ENCODE measurements at regions not wholly inside any gene's neighbourhood (a gene's known extent, or its start where the extent isn't known, plus 50 kb on each side); places are given as distances from the start of the nearest gene placed in this dataset.

GRCh38 chr5:86866036-86866435 is 248.3 kb downstream of the COX7C start:
- Histone ChIP-seq H3K4me2 (ENCODE audit: insufficient read depth, low read length) (no peak overlapping the region), H3K4me3 (replicated peaks in 1 of 3; ENCODE audit: insufficient read depth in 1 of 3, low read depth in 1 of 3, low read length in 3 of 3) (no peak overlapping the region), H3K9me1 (replicated peaks; ENCODE audit: control insufficient read depth, extremely low read depth, insufficient read depth, low read length) (no peaks in the 10 kb centered on the region), H3K79me2 (ENCODE audit: control insufficient read depth, insufficient read depth, low read length) (no peaks in the 10 kb centered on the region), H4K20me1 (replicated peaks; ENCODE audit: control insufficient read depth, extremely low read depth, insufficient read depth, low read length) (no peaks in the 10 kb centered on the region), H3K9ac (replicated peaks; ENCODE audit: extremely low read depth, insufficient read depth, low read length) (no peak overlapping the region), H3K4me1 (ENCODE audit: control insufficient read depth, extremely low read depth, insufficient read depth, low read length) (no peaks in the 10 kb centered on the region), H2AFZ (ENCODE audit: low read depth, low read length) (no peak overlapping the region), H3K27me3 (ENCODE audit: control insufficient read depth in 2 of 2, insufficient read depth in 2 of 2, low read length in 2 of 2) (no peaks in the 10 kb centered on the region), H3K27ac (ENCODE audit: insufficient read depth, low read depth, low read length) (no peak overlapping the region), H3K36me3 (ENCODE audit: control insufficient read depth in 2 of 2, extremely low read depth in 1 of 2, insufficient read depth in 2 of 2, low read length in 2 of 2) (no peaks in the 10 kb centered on the region), H3K9me3 (replicated peaks; ENCODE audit: control insufficient read depth, insufficient read depth, low read length) (no peaks in the 10 kb centered on the region)
- FAIRE-seq: no peak
- dilution Hi-C loops (cut with MboI; ENCODE audit: extremely low pct_ligation_motif_present, low sequenced_read_pairs): no loop called here
- no peak for TF ChIP-seq FOS (IDR thresholded peaks at IDR 0.05; ENCODE audit: borderline replicate concordance, insufficient read depth, low read length)
- no peak for TF ChIP-seq JUN (IDR thresholded peaks at IDR 0.05; ENCODE audit: borderline replicate concordance, insufficient read depth, insufficient read length, low read depth)
- TF ChIP-seq CTCF (IDR thresholded peaks at IDR 0.05; ENCODE audit: extremely low read depth in 1 of 2, insufficient read depth in 1 of 2, low read depth in 1 of 2, low read length in 2 of 2): no peak
- TF ChIP-seq POLR2AphosphoS5 (IDR thresholded peaks at IDR 0.05; ENCODE audit: insufficient read depth, low read depth, low read length): no peak
- no peak for TF ChIP-seq POLR2A (IDR thresholded peaks at IDR 0.05; ENCODE audit: low read depth, low read length)
- no peak for TF ChIP-seq MYC (IDR thresholded peaks at IDR 0.05; ENCODE audit: low read depth, low read length)
- TF ChIP-seq, protein P1, sequence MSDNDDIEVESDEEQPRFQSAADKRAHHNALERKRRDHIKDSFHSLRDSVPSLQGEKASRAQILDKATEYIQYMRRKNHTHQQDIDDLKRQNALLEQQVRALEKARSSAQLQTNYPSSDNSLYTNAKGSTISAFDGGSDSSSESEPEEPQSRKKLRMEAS (IDR thresholded peaks at IDR 0.05; ENCODE audit: insufficient read depth, insufficient read length): no peak
- no peak for TF ChIP-seq EZH2 (IDR thresholded peaks at IDR 0.05; ENCODE audit: borderline replicate concordance, low read depth, low read length, severe bottlenecking)
- TF ChIP-seq GATA2 (IDR thresholded peaks at IDR 0.05; ENCODE audit: insufficient read depth, insufficient read length, low read depth, low read length): no peak
- CTCF ChIA-PET: interaction anchor here (1.4 kb wide), 1 partner anchor 15 kb away, joined by 3 read pairs; no protein-coding TSS in a partner anchor
- POLR2A ChIA-PET: no interaction called here
- no TSS peak for BruUV-seq (replicated peaks)
- DNase-seq (ENCODE audit: low read depth, low spot score): no peak
- intact Hi-C loops (cut with micrococcal nuclease): no loop called here
